GF-D8 (cell line): ENCODE measurements at regions not wholly inside any gene's neighbourhood (a gene's known extent, or its start where the extent isn't known, plus 50 kb on each side); places are given as distances from the start of the nearest gene placed in this dataset.
"Not testable (repeated sequence)": the region's sequence is repeated elsewhere in the genome, so short reads cannot be mapped to it uniquely, and the experiment has no call there.

Source experiments
- DNase-seq: peaks from one replicate; lab custom pipeline; 2025; lab: John Stamatoyannopoulos, UW

GRCh38 chr14:89531661-89532335 lies 114.8 kb upstream of the FOXN3 start:
- DNase-seq = no peak

GRCh38 chr14:89524990-89525667 lies 108.1 kb upstream of the FOXN3 start:
- no peak for DNase-seq

DNA sequence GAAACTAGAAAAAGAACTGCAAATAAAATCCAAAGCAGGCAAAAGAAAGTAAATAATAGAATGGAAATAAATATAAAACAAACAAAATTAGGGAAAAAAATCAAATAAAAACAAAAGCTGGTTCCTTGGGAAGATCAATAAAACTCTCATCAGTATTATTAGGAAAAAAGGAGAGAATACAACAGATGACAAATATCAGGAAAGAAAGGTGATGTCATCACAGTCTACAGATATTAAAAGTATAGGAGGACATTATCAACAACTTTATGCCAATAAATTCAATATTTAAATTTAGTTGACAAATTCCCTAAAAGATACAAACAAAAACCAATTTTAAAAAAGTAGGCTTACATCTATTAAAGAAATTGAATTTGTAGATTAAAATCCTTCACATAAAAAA lies 107.4 kb upstream of the FOXN3 start:
- DNase-seq = no peak

DNA sequence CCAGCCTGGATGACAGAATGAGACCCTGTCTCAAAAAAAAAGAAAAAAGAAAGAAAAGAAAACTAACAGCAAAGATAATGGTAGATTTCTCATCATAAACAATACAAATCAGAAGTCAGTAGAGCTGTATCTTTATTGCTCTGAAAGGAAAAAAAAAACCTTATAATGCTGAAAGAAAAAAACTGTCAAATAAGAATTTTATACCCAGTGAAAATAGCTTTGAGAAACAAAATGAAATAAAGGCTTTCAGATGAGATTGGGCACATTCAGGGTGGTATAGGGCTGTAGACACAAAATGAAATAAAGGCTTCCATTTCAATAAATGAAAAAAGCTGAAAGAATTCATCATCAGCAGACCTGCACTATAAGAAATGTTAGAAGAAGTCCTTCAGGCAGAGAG lies 105.0 kb upstream of the FOXN3 start:
- DNase-seq = no peak

DNA sequence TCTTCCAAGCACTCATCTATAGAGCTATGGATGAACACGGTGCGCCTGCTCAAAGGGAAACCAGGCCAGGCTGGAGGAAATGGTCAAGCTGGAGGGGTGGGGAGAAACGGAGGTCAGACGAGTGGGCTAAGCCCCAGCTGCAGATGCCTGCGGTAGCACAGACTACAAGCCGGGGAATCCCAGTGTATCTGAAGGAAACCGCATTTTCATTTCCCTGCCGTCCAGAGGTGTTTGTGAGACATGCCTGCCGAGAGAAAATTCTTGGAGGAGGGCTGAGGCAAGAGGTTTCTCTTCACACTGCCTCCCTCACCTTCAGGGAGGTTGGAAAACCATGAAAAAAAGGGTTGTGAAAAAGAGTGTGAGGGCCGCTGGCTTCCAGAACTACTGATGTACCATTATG lies 102.0 kb upstream of the FOXN3 start:
- no peak for DNase-seq

DNA sequence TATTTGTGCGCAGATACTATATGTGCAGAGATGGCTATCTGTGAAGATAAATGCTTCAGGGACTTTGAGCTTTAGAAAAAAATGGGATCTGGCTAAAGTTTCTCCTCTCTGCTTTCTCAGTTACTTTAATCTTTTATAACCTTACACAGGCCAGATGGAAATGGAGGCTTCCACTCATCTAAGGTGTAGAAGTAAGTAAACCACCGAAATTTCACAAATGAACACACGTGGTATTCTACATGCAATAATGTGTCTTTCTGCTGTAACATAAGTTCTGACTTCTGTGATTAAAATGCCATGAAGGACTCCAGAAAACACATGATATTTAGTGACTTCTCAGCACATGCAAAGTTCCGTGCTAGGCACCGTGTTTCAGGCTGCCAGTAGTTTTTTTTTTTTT lies 99.1 kb upstream of the FOXN3 start:
- DNase-seq = no peak

- DNase-seq = no peak
Observed at GRCh38 chr14:89514601-89515000, 97.6 kb upstream of the FOXN3 start.

- DNase-seq = no peak
Observed at GRCh38 chr14:89509891-89510290, 92.9 kb upstream of the FOXN3 start.

DNA sequence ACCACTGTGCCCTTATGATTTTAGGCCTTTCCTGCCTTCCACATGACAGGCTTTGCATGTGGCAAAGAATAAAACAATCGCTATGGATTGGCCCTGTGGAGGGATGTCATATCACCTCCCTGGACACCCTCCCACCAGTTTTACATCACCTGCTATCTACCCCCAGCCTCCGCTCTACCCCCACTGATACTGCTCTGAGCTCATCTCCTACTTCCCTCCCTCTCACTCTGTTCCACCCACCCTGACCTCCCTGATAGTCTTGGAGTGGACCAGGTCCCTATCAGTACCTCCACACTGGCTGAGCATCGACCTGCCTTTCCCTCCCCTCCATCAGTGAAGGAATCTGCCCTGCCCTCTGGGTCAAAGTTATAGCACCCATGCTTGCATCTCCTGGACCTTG lies 91.8 kb upstream of the FOXN3 start:
- no peak for DNase-seq

GRCh38 chr14:89507926-89508460 lies 91.0 kb upstream of the FOXN3 start:
- DNase-seq = no peak

DNA sequence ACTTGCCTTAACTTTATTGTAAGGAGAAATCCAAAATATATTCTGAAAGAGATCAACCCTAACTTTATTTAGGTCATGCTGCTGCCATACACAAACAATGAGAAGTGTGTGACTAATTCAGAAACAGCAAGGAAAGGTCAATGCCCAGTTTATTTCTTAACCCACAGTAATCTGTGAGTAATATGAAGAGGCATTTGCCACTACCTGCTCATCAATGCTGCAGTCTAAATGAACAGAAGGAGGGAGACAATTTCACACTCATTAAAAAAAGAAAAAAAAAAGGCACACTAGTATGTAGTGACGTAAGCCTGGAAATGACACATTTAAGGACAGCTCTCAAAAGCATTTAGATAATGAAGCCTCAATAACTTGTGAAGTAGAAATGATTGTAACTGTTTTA lies 90.5 kb upstream of the FOXN3 start:
- DNase-seq = no peak

GRCh38 chr14:89506891-89507452 lies 89.9 kb upstream of the FOXN3 start:
- not testable (repeated sequence) for DNase-seq

GRCh38 chr14:89504602-89505313 lies 87.7 kb upstream of the FOXN3 start:
- DNase-seq = no peak

DNA sequence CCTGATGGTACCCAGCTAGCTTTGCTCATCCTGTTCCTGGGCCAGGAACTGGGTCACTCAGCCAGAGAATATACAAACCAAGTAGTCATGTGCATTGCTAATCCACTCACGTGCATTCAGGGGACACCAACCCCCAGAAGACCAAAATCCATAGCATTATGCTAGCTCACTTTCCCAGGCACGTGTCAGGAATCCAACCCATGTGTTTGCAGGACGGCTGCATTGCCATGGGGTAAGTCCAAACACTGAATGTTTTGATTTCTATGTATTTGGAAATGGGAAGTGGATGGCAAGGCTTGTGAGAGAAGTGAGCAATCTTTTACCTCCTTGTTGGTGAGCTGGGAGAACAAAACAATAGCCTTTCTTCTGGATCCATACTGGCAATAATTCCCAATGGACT lies 87.1 kb upstream of the FOXN3 start:
- DNase-seq = no peak

- DNase-seq = no peak
Observed at GRCh38 chr14:89503431-89503996, 86.5 kb upstream of the FOXN3 start.

DNA sequence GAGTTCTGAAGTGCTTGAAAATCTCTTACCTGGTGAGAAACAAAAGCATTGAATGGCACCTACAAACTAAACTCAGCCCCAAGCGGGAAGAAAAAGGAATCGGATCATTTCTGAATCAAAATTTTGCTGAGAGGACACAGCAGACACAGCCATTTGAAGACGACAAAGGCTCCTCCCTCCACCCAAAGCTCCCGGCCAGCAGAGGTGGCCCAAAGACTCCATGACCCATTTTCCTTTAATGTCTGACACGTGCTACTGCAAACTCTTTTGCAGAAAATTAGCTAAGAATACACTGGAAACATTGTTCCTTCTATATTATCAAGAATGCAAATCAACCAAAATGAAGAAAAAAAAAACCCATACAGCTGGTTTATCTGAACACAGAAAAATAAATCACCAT lies 85.9 kb upstream of the FOXN3 start:
- no peak for DNase-seq

DNA sequence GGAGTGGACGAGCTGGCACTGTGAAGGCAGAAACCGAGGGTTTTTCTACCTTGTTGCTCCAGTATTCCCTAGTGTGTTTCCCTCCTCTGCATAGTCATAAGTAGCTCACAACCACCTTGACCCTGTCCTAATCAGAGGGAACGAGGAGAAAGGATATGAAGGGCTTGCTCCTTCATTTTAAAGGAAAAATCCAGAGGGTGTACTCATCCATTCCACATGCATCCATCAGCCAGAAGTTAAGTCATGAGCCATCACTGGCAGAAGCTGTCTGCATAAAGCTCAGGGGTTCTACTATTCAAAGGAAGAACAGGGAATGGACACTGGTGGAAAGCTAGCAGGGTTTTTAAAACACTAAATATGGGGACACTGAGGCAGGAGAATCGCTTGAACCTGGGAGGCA lies 84.3 kb upstream of the FOXN3 start:
- DNase-seq = no peak

GRCh38 chr14:89500303-89500702 lies 83.3 kb upstream of the FOXN3 start:
- DNase-seq = no peak

- no peak for DNase-seq
Observed at GRCh38 chr14:89498878-89499277, 81.8 kb upstream of the FOXN3 start.

GRCh38 chr14:89495718-89496117 lies 78.7 kb upstream of the FOXN3 start:
- no peak for DNase-seq

- DNase-seq = no peak
Observed at GRCh38 chr14:89493877-89494634, 77.0 kb upstream of the FOXN3 start.

DNA sequence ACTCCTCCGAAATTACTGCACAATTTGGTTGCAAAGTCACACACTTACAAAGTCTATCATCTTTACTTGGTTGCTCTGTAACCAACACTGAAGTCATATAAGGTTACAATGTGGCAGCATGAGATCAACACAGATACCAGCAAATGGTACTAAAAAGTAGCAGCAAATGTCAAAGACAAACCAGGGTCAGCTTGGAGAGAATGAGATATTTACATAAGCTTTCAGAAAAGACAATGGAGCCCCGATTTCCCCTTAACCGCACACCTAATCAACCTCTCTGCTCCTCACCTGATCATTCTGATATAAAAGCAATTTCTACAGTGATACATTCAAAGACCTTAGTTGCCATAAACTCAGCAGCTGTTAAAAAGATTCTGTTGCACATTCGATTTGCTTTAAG lies 76.4 kb upstream of the FOXN3 start:
- DNase-seq = no peak
